ENCODE measurements at regions not wholly inside any gene's neighbourhood (a gene's known extent, or its start where the extent isn't known, plus 50 kb on each side); places are given as distances from the start of the nearest gene placed in this dataset.

DNA sequence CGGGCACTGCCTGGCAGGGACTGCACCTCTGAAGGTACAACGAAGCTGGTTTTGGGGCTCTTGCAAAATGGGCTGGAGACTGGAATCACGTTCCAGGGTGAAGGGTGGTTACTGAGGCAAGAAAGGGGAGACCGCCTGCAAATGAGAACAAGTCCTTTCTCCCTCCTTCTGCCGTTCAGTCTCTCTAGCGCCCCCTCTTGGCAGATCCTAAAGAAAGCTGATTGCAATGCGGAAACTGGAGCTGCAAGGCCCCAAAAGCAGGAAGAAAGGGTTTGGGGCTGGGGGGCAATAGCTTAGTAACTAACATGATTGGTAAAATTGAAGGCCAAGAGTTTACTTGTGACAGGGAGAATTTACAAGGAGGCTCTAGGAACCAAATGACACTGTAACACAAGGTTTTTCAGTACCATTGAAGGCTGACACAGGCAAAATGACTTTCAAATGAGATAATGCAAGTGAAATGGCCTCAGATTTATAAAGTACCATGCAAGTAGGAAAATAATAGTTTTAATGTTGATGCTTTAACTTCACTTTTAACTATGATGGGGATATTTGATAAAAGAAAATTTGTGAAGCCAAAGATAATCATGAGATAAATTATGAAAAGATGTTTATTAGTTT is 222.7 kb upstream of the HAND2 start:
- Mint-ChIP-seq H3K4me1 (no peaks in the 10 kb centered on the region), H3K36me3 (no peaks in the 10 kb centered on the region), H3K9me3 (no peaks in the 10 kb centered on the region), H3K27me3 (no peaks in the 10 kb centered on the region), H3K4me3 (no peak overlapping the region), H3K27ac (no peak overlapping the region)
- Histone ChIP-seq H3K27ac (ENCODE audit: low read depth, low read length) (no peak overlapping the region), H3K27me3 (ENCODE audit: insufficient read depth, low read length, poor library complexity, severe bottlenecking) (no peaks in the 10 kb centered on the region), H3K4me3 (ENCODE audit: low read length) (no peak overlapping the region), H3K9me3 (ENCODE audit: low read length) (no peaks in the 10 kb centered on the region), H3K36me3 (ENCODE audit: insufficient read depth, low read length) (no peaks in the 10 kb centered on the region), H3K4me1 (ENCODE audit: insufficient read depth, low read length) (no peaks in the 10 kb centered on the region)
- DNase-seq, result no peak
- POLR2A ChIA-PET, result no interaction called here
- CTCF ChIA-PET, result no interaction called here

DNA sequence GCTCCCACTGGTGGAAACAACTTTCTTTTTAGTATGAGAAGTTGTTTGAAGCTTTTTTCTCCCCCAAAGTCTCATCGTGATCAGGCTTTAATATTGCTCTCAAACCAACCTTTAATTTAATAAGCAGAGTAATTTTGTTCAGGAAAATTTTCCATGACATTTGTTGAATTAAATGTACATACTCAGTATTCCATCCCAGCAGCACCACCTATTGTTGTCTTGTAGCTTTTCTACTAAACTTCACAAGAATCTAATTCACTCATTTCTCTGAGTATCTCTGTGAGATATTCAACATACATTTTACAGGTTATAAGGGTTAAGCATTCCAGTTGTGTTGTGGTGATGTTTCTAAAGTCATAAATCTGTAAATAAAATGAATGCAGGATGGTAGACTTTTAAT is 218.3 kb upstream of the HAND2 start:
- H3K4me3 ChIP-seq (ENCODE audit: low read length), result no peak overlapping the region
- no peaks in the 10 kb centered on the region for H3K27me3 Mint-ChIP-seq
- CTCF ChIA-PET, result no interaction called here

DNA sequence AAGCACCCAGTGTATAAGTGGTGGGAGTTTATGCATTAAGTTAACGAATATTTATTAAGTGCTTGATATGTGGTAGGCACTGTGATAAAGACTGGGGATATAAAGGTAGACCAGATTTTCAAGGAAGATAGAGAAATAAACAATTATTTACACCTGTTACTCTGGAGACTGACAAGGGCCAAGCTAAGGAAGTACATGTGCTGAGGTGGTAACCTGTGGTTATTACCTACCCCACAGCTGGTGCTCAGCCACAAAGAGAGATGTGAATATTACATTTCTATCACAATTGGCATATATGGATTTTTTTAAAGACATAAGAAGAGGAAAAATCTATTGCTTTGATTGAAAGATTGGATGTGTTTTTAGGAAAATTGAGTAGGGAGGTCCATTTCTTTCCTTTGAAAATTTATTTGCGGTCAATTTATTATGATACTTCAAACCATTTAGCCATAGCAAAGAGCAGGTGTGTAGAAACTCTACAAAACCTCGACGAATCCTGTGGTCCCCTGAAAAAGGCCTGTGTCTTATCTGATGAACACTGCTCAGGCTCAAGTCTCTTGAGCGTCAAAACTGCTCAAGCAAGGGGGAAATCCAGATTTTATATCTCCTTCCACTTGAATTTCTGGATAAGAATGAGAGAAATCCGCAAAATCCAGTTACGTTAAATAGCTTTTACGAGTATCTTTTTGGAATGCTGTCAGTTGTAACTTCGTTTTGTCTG is 217.7 kb upstream of the HAND2 start:
- no peak for DNase-seq
- H3K36me3 Mint-ChIP-seq, result no peaks in the 10 kb centered on the region
- H3K4me3 Mint-ChIP-seq, result no peak overlapping the region
- Histone ChIP-seq H3K36me3 (ENCODE audit: insufficient read depth, low read length) (no peaks in the 10 kb centered on the region), H3K27me3 (ENCODE audit: insufficient read depth, low read length, poor library complexity, severe bottlenecking) (no peaks in the 10 kb centered on the region), H3K4me1 (ENCODE audit: insufficient read depth, low read length) (no peaks in the 10 kb centered on the region), H3K27ac (ENCODE audit: low read depth, low read length) (no peak overlapping the region), H3K9me3 (ENCODE audit: low read length) (no peaks in the 10 kb centered on the region), H3K4me3 (ENCODE audit: low read length) (no peak overlapping the region)
- POLR2A ChIA-PET, result no interaction called here
- H3K27ac Mint-ChIP-seq, result no peak overlapping the region
- no peaks in the 10 kb centered on the region for H3K9me3 Mint-ChIP-seq
- CTCF ChIA-PET, result no interaction called here
- no peaks in the 10 kb centered on the region for H3K27me3 Mint-ChIP-seq
- no peaks in the 10 kb centered on the region for H3K4me1 Mint-ChIP-seq

More for the DNA sequence above, 218.3 kb upstream of the HAND2 start:
- H3K4me3 Mint-ChIP-seq, result no peak overlapping the region
- no peaks in the 10 kb centered on the region for H3K9me3 ChIP-seq (ENCODE audit: low read length)
- H3K27ac Mint-ChIP-seq, result no peak overlapping the region
- no peaks in the 10 kb centered on the region for H3K27me3 ChIP-seq (ENCODE audit: insufficient read depth, low read length, poor library complexity, severe bottlenecking)
- H3K4me1 ChIP-seq (ENCODE audit: insufficient read depth, low read length), result no peaks in the 10 kb centered on the region
- POLR2A ChIA-PET, result no interaction called here
- H3K36me3 ChIP-seq (ENCODE audit: insufficient read depth, low read length), result no peaks in the 10 kb centered on the region
- H3K36me3 Mint-ChIP-seq, result no peaks in the 10 kb centered on the region
- no peak overlapping the region for H3K27ac ChIP-seq (ENCODE audit: low read depth, low read length)
- no peak for DNase-seq
- H3K9me3 Mint-ChIP-seq, result no peaks in the 10 kb centered on the region
- no peaks in the 10 kb centered on the region for H3K4me1 Mint-ChIP-seq

DNA sequence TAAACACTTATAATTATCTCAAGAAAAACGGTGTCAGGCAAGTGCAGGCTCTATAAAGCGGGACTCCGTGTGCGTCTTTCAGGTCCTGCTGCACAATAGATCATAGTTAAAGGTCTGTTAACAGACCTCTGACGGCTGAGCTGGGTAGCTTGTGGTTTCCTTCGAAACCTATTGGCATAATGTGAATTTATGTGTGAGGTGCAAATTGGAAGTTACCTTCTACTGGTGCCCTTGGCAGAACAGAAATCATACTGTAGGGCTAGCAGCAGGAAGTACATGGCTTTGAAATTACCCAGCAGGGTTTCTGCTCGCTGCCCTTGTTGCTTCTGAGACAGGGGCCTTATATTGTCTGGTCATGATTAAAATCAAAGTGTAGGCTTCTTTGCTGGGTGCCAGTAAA is 216.4 kb upstream of the HAND2 start:
- no peaks in the 10 kb centered on the region for H3K36me3 Mint-ChIP-seq
- no peaks in the 10 kb centered on the region for H3K4me1 Mint-ChIP-seq
- ChIA-PET CTCF (no interaction called here), POLR2A (no interaction called here)
- Histone ChIP-seq H3K9me3 (ENCODE audit: low read length) (no peaks in the 10 kb centered on the region), H3K4me3 (ENCODE audit: low read length) (no peak overlapping the region), H3K27ac (ENCODE audit: low read depth, low read length) (no peak overlapping the region), H3K4me1 (ENCODE audit: insufficient read depth, low read length) (no peaks in the 10 kb centered on the region), H3K36me3 (ENCODE audit: insufficient read depth, low read length) (no peaks in the 10 kb centered on the region), H3K27me3 (ENCODE audit: insufficient read depth, low read length, poor library complexity, severe bottlenecking) (no peaks in the 10 kb centered on the region)
- no peak overlapping the region for H3K4me3 Mint-ChIP-seq
- H3K9me3 Mint-ChIP-seq, result no peaks in the 10 kb centered on the region
- H3K27me3 Mint-ChIP-seq, result no peaks in the 10 kb centered on the region
- no peak overlapping the region for H3K27ac Mint-ChIP-seq
- no peak for DNase-seq

DNA sequence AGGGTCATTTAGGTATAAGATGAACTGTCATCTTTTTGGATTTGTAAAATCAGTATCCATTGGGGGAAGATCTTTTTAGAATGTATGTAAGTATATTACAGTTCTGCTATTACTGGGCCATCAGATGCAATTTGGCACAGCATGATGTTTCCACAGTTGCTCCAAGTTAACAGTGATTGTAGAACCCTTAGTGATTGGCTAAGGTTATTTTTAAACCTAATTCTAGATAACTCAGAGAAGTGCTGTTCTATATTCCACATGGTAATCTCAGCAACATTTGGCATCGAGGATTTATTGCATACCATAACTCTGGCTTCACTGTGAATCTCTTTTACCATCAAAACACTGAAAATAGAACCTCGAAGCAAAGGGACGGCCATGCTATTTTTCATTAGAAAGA is 215.7 kb upstream of the HAND2 start:
- no peak overlapping the region for H3K27ac Mint-ChIP-seq
- H3K4me1 ChIP-seq (ENCODE audit: insufficient read depth, low read length), result no peaks in the 10 kb centered on the region
- POLR2A ChIA-PET, result no interaction called here
- no peaks in the 10 kb centered on the region for H3K9me3 Mint-ChIP-seq
- no peak overlapping the region for H3K4me3 Mint-ChIP-seq
- H3K27ac ChIP-seq (ENCODE audit: low read depth, low read length), result no peak overlapping the region
- no peaks in the 10 kb centered on the region for H3K4me1 Mint-ChIP-seq
- H3K36me3 Mint-ChIP-seq, result no peaks in the 10 kb centered on the region
- no peaks in the 10 kb centered on the region for H3K36me3 ChIP-seq (ENCODE audit: insufficient read depth, low read length)
- CTCF ChIA-PET, result no interaction called here
- no peaks in the 10 kb centered on the region for H3K27me3 Mint-ChIP-seq
- DNase-seq, result no peak
- H3K27me3 ChIP-seq (ENCODE audit: insufficient read depth, low read length, poor library complexity, severe bottlenecking), result no peaks in the 10 kb centered on the region
- H3K4me3 ChIP-seq (ENCODE audit: low read length), result no peak overlapping the region
- no peaks in the 10 kb centered on the region for H3K9me3 ChIP-seq (ENCODE audit: low read length)

DNA sequence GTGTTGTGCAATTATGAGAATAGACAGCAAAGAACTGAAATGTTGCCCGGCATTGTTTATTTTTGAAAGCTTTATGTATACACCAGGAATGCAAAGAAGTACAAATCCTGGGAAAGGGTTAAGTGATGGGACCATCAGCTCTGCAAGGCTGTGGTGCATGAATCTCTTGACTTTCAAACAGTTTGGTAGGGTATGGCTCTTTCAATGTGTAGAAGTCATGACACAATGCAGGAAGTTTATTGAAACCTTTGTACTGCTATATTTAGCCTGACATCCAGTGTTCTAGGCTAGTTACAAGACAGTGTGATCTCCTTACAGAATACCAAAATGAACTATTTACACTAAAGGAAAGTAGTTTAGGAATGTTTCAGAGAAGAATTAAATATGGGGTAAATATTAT is 206.8 kb upstream of the HAND2 start:
- DNase-seq, result no peak
- no peaks in the 10 kb centered on the region for H3K27me3 Mint-ChIP-seq
- H3K4me3 Mint-ChIP-seq, result no peak overlapping the region
- H3K4me1 Mint-ChIP-seq, result no peaks in the 10 kb centered on the region
- Histone ChIP-seq H3K4me3 (ENCODE audit: low read length) (no peak overlapping the region), H3K36me3 (ENCODE audit: insufficient read depth, low read length) (no peaks in the 10 kb centered on the region), H3K9me3 (ENCODE audit: low read length) (no peaks in the 10 kb centered on the region), H3K27me3 (ENCODE audit: insufficient read depth, low read length, poor library complexity, severe bottlenecking) (no peaks in the 10 kb centered on the region), H3K27ac (ENCODE audit: low read depth, low read length) (no peak overlapping the region), H3K4me1 (ENCODE audit: insufficient read depth, low read length) (no peaks in the 10 kb centered on the region)
- ChIA-PET POLR2A (no interaction called here), CTCF (no interaction called here)
- no peak overlapping the region for H3K27ac Mint-ChIP-seq
- peaks cover 0 to 3% (median 0%) of the 10 kb centered on the region in 5 donors for H3K9me3 Mint-ChIP-seq
- H3K36me3 Mint-ChIP-seq, result no peaks in the 10 kb centered on the region

DNA sequence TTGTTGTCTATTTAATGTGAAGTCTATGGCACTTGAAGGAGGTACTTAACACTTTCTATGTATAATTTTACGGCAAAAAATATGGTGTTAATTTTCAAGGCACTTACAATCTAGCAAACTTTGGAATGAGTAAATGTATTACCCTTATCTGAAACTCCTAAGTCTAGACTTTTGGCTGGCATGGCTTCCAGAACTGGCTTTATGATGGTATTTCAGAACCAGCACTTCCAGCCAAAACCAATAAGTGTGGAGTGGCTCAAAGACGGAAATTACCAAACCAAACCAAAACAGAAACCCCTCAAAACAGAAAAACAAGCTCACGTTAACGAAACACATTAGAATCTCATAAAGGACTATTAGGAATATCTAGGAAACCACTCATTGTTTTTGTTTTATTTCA is 205.6 kb upstream of the HAND2 start:
- Histone ChIP-seq H3K27ac (ENCODE audit: low read depth, low read length) (no peak overlapping the region), H3K4me1 (ENCODE audit: insufficient read depth, low read length) (no peaks in the 10 kb centered on the region), H3K36me3 (ENCODE audit: insufficient read depth, low read length) (no peaks in the 10 kb centered on the region), H3K4me3 (ENCODE audit: low read length) (no peak overlapping the region), H3K27me3 (ENCODE audit: insufficient read depth, low read length, poor library complexity, severe bottlenecking) (no peaks in the 10 kb centered on the region), H3K9me3 (ENCODE audit: low read length) (no peaks in the 10 kb centered on the region)
- H3K4me1 Mint-ChIP-seq, result no peaks in the 10 kb centered on the region
- ChIA-PET CTCF (no interaction called here), POLR2A (no interaction called here)
- no peak overlapping the region for H3K27ac Mint-ChIP-seq
- H3K4me3 Mint-ChIP-seq, result no peak overlapping the region
- no peaks in the 10 kb centered on the region for H3K27me3 Mint-ChIP-seq
- H3K9me3 Mint-ChIP-seq, result peaks cover 0 to 3% (median 0%) of the 10 kb centered on the region in 5 donors
- DNase-seq, result no peak
- no peaks in the 10 kb centered on the region for H3K36me3 Mint-ChIP-seq

DNA sequence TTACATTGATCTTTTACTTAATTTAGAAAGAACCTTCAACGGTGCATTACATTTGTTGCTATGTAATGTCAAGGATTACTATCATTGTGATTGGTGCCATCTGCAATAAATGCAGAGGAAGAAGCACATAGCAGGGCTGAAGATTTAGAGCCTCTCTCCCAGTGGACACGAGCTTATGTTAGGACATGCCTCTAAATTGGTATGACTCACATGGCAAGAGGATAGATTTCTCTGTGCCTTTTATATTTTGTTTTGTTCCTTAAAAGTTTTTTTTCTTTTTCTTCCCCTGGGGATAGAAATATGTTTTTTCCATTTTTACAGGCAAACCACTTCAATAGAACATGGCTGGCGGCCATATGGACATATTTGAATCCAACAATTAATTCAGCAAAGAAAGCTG is 205.0 kb upstream of the HAND2 start:
- H3K36me3 Mint-ChIP-seq, result no peaks in the 10 kb centered on the region
- CTCF ChIA-PET, result no interaction called here

More for the DNA sequence above, 205.0 kb upstream of the HAND2 start:
- Mint-ChIP-seq H3K27ac (no peak overlapping the region), H3K4me1 (no peaks in the 10 kb centered on the region), H3K27me3 (no peaks in the 10 kb centered on the region), H3K9me3 (peaks cover 0 to 3% (median 0%) of the 10 kb centered on the region in 5 donors), H3K4me3 (no peak overlapping the region)
- H3K4me1 ChIP-seq (ENCODE audit: insufficient read depth, low read length), result no peaks in the 10 kb centered on the region
- H3K9me3 ChIP-seq (ENCODE audit: low read length), result no peaks in the 10 kb centered on the region
- POLR2A ChIA-PET, result no interaction called here
- H3K36me3 ChIP-seq (ENCODE audit: insufficient read depth, low read length), result no peaks in the 10 kb centered on the region
- H3K4me3 ChIP-seq (ENCODE audit: low read length), result no peak overlapping the region
- H3K27me3 ChIP-seq (ENCODE audit: insufficient read depth, low read length, poor library complexity, severe bottlenecking), result no peaks in the 10 kb centered on the region
- DNase-seq, result no peak
- H3K27ac ChIP-seq (ENCODE audit: low read depth, low read length), result no peak overlapping the region
